A673 (cell line): ENCODE measurements at regions not wholly inside any gene's neighbourhood (a gene's known extent, or its start where the extent isn't known, plus 50 kb on each side); places are given as distances from the start of the nearest gene placed in this dataset.

Experiments
- CTCF ChIP-seq: fragments of 300-800, 200-600 bp; sonication (generic); conservative IDR thresholded peaks from 2 replicates; pipeline ENCODE4 v1.5.1; 2017; ENCODE audit warnings: low read depth, mild to moderate bottlenecking, antibody characterized with exemption, low read length, moderate library complexity, mixed read lengths
- EZH2 ChIP-seq: fragments of 200-600 bp; sonication (generic); IDR thresholded peaks from 2 replicates; pipeline ENCODE4 v1.6.1; 2017; ENCODE audit warnings: borderline replicate concordance, low read depth, mild to moderate bottlenecking, mixed read lengths, antibody characterized with exemption, low read length; ENCODE audit not compliant: poor library complexity, severe bottlenecking

- no peak for TF ChIP-seq CTCF
- TF ChIP-seq EZH2: no peak
Measured at GRCh38 chr5:179417016-179417415, 71.8 kb upstream of the ADAMTS2 start.
